Adipose tissue (tissue), 3 donors: ENCODE measurements at regions not wholly inside any gene's neighbourhood (a gene's known extent, or its start where the extent isn't known, plus 50 kb on each side); places are given as distances from the start of the nearest gene placed in this dataset.

Experiments
- H3K27ac ChIP-seq: one replicate; pipeline ENCODE4 v1.5.1; 2013; ENCODE audit warnings: low read depth, low read length
- WGBS, 3 donors: extraction: QIAGEN DNeasy Blood & Tissue Kit; methylation state at CpG; one replicate each; pipeline ENCODE4 v1.1.7; 2013; 5-methylcytosine and 5-hydroxymethylcytosine counted together
- donor health status: healthy with polysubstance abuse.
- donor health status: Bipolar disorder and iron deficiency.
- donor health status: healthy.

DNA sequence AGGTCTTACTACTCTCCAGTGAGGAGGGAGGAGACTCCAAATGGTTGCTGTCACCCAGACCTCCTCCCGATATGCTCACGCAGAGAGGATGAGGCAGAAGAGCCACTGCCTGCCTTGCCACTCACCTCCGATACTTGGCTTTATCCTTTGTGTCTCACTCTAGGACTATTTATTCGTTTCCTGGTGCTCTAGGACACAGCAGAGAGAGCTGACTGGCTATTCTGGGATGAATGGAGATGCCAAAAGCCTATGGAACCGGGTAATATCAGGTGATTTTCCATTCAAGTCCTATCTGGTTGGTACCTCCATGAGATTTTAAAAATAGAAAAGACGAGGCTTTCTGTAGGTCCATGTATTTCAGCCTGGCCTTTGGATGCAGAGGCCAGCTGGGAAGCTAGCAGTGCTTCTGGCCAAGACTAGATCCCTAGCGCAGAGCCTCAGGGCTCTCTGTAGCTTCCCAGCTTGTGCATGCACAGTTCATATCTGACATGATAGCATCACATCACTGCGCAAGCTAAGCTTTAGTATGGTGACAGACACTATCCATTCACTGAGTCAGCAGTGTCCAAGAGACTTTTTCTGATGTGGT, 239.0 kb upstream of the ANKRD30A start:
- no peak overlapping the region for H3K27ac ChIP-seq
- 73 to 87% (median 86%) methylated on average over 8 of the region's 8 CpGs for WGBS, 3 donors

DNA sequence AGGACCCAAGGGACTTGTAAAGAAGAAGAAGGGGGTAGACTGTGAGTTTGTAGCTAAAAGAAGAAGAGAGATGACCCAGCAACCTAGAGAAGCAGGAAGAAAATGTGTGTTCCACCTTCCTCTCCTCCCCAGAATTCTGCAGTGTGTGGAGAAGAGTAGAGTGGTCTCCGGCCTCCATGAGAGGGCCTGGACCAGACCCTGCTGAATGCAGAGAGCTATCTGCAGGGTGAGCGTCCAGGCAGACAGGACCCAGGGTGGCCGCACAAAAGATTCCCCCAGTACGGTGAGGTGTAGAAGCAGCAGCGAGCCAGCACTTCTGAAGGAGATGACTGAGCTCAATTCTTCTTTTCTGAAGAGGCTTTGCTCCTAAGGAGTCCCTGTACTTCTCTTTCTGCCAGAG, 239.7 kb upstream of the ANKRD30A start:
- 74 to 88% (median 85%) methylated on average over 5 of the region's 5 CpGs for WGBS, 3 donors
- no peak overlapping the region for H3K27ac ChIP-seq

DNA sequence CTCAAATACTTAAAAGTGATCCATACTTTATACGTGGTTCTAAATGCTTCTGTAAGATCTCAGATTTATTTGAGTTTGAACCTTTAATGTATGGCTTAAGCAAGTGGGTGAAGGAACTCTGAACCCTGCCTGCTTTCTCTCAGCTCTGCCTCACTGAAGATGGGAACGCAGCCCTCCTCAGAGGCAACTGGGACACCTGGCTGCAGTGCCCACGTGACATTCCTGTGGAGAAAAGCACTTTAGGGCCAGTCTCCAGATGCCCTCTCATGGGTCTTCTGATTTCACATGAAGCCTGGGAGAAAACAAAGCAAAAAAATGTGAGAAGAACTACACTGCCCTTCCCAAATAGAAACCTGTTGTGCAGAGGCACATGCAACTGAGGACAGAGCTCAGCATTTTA, 242.6 kb upstream of the ANKRD30A start:
- 60 to 73% (median 69%) methylated on average over 3 of the region's 3 CpGs for WGBS, 3 donors

DNA sequence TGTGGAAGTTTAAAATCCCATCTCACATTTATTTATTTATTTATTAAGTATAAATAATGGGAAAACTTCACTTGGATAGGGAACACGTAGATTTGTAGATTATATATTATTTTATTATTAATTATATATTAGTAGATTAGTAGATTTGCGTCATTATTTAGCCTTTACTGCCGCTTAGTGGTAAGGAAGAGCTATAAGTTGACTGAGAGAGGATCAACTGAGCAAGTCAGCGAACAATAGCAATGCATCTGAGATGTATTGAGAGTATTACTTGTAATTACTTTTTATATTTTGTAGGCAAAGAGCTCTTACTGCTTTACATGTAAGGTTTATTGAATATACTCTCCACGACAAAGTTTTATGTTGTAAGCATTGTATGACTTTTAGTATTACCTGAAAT, 244.5 kb upstream of the ANKRD30A start:
- WGBS, 3 donors = 5 to 11% (median 9%) methylated on average over 5 of the region's 5 CpGs
- H3K27ac ChIP-seq = no peak overlapping the region

More for the DNA sequence above, 242.6 kb upstream of the ANKRD30A start:
- H3K27ac ChIP-seq = no peak overlapping the region

DNA sequence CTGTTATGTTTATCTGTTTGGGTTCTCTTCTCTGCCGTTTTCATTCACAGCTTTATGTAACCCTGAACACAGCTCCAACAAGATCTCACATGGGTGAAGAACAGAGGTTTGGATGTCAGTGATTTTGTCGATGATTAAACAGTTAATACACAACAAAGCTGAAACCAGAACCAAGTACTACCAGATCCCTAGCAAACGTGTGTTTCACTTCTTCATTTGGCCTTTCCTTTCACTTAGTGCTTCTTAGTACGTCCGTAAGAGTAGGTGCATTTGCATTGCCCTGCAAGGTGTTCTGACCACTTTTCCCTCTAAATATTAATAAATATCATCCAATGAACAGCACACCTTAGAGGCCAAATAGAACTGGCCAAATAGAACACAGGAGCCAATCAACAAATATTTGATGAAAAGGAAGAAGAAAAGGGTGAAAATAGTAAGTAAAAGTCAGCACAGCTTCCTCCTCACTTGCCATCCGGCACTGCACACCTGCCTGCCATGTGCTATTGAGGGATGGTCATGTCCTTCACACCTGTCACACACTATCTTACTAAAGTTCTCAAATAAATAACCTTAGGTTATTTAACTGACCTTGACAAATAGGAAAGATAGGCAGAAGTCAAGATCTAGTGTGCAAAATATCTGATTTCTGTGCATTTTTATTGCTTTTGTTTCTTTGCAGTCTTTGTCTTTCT, 252.6 kb upstream of the ANKRD30A start:
- WGBS, 3 donors = 62 to 67% (median 66%) methylated on average over 6 of the region's 6 CpGs
- H3K27ac ChIP-seq = no peak overlapping the region

DNA sequence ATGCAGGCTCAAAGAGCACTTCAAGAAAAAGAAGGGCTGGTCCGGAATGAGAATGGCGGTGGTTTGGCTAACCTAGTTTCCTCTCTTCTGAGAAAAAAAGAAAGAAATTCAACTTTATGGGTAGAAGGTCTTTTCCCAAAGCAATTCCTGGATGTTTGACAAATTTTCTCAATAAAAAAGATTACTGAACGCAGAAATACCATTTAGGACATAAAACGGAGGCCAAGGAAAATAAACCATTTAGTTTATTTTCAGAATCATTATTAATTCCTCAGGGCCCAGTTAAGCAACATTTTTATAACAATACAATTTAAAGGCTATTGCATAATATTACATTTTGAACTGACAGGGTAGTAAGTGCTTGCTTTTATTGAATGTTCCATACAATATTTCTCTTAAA, 284.6 kb upstream of the ANKRD30A start:
- H3K27ac ChIP-seq = no peak overlapping the region
- whole genome bisulfite sequencing, 3 donors = 41 to 79% (median 53%) methylated on average over 4 of the region's 4 CpGs

DNA sequence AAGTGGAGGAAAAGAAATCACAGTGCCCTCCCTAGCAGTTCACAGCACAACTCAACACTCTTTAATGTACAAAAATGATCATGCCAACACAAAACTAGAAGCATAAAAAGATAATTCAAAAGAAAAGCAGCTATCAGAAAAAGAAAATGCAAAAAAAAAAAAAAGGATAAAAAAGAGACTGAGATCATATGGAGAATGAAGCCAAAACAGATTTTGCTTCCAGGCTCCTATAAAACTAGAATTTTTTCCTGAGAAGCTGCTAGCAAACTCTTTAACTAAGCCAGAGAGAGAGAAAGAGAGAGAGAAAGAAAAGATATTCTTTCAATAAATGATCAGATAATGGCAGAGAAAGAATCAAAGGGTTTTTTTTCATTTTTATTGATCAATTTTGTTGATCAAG, 288.0 kb upstream of the ANKRD30A start:
- H3K27ac ChIP-seq = no peak overlapping the region

DNA sequence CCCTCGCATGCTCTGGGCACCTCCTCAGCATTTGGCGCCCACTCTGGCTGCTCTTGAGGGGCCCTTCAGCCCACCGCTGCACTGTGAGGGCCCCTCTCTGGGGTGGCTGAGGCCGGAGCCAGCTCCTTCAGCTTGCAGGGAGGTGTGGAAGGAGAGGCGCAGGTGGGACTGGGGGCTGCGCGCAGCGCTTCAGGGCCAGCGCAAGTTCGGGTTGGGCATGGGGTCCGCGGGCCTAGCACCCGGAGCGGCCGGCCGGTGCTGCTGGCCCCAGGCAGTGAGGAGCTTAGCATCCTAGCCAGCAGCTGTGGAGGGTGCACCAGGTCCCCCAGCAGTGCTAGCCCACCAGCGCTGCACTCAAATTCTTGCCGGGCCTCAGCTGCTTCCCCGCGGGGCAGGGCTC, 305.6 kb upstream of the ANKRD30A start:
- no peak overlapping the region for H3K27ac ChIP-seq
- WGBS, 3 donors = 91 to 97% (median 96%) methylated on average over 19 to 20 of the region's 20 CpGs

DNA sequence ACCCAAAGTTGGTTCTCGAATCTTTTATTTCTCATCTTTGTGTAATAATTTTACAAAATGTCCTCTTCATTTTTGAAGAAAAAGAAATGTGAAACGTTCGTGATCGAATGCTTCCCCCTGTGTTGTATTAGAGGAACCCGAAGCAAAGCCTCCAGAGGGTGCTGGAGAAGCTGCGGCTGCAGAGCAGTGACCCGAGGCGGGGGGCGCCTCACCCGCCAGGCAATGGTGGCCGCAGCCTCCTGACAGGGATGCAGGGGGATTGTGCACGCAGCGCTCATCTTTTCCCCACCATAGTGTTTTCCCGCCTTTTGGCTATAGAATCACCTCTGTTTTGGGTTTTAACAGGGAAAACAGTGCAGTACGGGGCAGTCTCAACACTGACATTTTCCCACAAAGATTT, 307.5 kb upstream of the ANKRD30A start:
- WGBS, 3 donors = 83 to 89% (median 86%) methylated on average over 15 of the region's 15 CpGs

DNA sequence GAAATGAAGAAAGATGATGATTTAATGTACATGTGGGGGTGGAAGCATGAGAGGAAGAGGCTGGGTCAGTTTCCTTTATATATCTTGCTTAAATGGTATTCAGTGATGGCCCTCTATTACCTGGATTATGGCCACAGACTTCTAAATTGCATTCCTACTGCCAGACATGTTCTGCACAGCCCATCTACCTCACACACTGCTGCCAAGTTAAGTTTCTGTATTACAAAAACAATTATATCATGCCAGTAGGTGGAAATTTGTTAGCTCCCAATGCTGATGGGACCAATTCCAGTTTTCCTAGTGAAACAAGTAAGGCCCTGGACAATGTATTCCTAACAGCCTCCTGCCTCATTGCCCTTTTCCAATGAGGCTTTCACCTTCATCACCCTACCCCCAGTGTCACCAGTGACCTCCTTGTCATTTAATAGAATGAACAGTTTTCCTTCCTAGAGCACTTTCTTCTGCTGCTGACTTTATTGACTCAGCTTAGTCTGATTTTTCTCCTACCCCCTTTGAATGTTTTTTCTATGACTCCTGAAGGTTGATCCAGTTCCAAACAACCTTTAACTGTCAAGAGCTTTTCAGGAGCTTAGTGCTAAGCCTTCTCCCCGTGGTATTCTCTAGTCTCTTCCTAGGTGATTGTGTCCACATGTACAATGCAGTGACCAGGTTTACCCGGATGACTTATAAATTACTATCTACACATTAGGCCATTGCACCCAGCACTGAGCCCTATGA, 316.6 kb upstream of the ANKRD30A start:
- H3K27ac ChIP-seq = no peak overlapping the region
- WGBS, 3 donors = 60 to 81% (median 74%) methylated on average over 2 of the region's 2 CpGs

More for the DNA sequence above, 307.5 kb upstream of the ANKRD30A start:
- H3K27ac ChIP-seq = no peak overlapping the region

DNA sequence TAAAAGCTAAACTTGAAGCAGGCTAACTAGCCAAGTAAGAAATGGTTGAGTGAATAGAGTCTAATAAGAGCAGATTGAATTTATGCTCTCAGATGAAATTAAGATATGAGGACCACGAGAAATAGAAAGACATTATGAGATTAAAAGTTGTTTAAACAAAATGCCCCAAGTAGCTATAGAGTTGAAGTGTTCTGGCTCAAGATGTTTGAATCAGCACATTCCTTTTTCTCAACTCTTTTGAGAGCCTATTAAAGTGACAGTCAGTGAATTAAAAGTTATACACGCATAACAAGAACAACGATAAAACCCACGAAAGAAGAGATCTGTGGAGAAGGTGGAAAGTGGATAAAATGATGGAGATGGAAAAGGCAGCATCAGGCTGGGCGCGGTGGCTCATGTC, 322.2 kb upstream of the ANKRD30A start:
- no peak overlapping the region for H3K27ac ChIP-seq
- WGBS, 3 donors = 75 to 81% (median 79%) methylated on average over 6 of the region's 6 CpGs

DNA sequence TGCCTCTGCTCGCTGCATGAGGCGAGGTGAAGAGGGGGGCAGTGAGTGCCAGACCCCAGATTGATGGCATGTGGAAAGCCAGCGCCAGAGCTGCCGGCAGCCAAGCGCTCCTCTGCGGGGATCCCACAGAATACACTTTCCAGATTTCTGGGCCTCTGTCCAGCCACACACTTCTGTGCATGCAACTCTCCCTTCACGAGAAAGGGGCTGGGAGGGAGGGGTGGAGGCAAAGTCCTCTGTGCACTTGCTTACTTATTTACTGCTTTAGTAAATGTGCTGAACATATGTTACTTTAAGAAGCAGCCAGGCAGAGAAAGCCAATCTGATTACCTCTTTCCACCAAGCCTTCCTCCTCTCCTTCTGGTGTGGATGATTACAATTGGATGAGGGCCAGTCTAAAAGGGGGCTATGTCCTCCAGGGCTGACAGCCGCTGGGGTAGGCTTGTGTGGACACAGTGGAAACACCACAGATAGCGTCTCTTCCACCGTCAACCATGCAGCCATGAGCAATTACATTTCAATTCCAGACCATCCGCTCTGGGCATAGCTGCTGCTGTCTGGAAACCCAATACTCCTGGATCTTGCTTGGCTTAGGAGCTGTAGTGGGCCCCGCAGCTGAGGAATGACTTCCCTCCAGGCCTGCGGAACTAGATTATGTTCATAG, 322.8 kb upstream of the ANKRD30A start:
- WGBS, 3 donors = 24 to 51% (median 46%) methylated on average over 13 of the region's 13 CpGs

DNA sequence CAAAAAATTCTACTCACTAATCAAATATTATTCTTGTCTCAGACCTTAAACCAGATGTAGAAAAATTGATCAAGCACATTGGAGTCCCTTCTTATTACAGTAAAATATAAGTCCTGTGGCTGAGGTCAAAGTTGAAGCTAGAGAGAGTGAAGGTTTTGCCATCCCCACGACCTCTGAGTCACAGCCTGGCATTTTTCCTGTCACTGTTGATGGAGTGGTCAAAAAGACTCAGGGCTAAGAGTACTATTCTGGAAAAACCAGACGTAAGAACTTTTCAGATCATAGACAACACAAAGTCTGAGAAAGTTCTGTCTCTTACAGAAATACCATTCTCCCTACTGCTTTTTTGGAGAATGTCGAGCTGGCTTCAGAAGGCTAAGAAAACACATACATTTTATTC, 323.7 kb upstream of the ANKRD30A start:
- 60 to 68% (median 68%) methylated on average over 3 of the region's 3 CpGs for WGBS, 3 donors
- no peak overlapping the region for H3K27ac ChIP-seq

More for the DNA sequence above, 322.8 kb upstream of the ANKRD30A start:
- no peak overlapping the region for H3K27ac ChIP-seq

DNA sequence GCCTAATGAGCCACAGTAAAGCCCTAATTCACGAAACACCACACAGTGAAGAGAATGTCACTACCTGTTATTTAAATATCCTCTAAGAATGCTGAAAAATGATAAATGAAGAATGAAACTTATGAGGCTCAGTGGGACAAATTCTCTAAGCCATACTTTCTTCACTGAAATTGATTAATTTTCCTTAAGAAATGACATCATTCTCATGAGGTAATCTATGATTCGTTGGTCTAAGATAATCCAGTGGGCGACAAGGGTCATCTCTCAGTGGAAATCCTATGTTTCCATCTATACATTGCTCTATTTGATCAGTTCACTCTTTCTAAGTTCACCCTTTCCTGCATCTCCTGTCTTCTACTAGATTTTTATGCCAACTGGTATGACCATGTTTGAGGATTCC, 330.4 kb upstream of the ANKRD30A start:
- 66 to 78% (median 70%) methylated on average over 3 of the region's 3 CpGs for WGBS, 3 donors
- no peak overlapping the region for H3K27ac ChIP-seq

DNA sequence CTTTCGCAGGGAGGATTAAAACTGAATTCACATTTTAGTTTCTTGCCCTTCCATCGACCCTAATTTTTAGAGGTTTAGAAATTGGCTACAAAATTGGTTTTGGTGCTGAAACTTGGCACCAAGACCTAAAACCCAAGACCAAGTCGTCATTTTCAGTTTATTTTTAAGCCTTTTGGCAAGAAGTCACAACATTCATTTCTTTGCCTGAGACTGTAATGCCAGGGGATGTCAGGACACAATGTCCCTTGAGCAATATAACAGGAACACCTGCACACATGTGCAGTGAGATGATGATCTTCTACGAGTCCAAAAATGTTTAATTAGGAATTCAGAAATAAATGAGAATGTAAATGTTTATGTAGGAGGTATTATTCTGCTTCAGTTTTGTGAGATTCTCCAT, 335.4 kb upstream of the ANKRD30A start:
- WGBS, 3 donors = 51 to 57% (median 56%) methylated on average over 4 of the region's 4 CpGs
- H3K27ac ChIP-seq = no peak overlapping the region

DNA sequence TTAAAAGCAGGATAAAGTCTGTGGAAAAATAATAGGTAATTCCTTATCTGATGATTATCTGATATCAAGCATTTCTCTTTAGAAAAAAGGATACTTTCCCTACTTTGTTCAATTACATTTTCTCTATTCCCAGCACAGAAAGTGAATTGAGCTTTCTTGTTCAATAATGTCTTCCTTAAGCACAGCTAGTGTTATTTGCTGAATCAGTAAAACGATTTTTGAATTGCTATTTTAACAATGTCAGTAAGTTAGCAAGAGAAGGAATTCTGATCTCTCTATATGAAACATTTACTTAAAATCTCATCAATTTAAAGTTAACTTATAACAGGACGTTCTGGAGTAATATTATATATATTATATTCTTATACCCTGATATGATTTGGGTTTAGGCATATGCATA, 337.2 kb upstream of the ANKRD30A start:
- 64 to 86% (median 74%) methylated on average over 2 of the region's 2 CpGs for WGBS, 3 donors
- H3K27ac ChIP-seq = no peak overlapping the region

DNA sequence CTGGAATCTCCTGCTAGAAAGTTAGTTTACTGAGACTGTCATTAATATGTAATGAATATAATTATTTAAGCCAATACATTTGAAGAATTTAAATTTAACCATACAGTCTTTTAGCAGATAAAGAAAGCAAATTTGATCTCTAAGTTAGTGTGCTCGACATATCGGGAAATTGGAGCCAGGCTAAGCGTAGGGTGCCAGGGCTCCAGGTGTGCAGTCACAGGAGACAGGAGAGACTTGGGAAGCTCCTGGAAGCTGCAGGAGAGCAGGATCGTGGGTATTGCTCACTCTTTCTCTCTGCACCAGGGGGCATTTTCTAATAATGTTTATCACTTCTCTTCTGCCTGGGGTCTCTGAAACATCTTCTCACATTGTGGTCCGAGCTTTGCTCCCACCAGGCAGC, 342.0 kb upstream of the ANKRD30A start:
- 59 to 90% (median 83%) methylated on average over 5 of the region's 5 CpGs for WGBS, 3 donors

DNA sequence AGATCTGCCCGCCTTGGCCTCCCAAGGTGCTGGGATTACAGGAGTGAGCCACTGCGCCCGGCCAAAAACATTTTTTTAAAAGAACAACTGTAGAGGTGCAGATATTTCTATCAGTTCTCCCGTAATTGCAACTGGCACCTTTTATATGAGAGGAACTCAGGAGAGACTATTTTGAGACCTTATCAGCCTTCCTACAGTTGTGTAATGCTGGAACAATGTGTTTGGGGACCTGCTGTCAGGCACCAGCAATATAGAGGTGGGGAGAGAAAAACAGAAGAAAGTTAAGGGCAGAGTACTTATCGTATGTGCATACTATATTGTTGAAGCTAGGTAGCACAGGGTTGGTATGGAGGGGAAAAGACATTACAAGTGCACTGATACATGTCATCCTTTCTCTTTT, 343.8 kb upstream of the ANKRD30A start:
- WGBS, 3 donors = 68 to 69% (median 68%) methylated on average over 5 of the region's 5 CpGs
- H3K27ac ChIP-seq = no peak overlapping the region

More for the DNA sequence above, 342.0 kb upstream of the ANKRD30A start:
- no peak overlapping the region for H3K27ac ChIP-seq

DNA sequence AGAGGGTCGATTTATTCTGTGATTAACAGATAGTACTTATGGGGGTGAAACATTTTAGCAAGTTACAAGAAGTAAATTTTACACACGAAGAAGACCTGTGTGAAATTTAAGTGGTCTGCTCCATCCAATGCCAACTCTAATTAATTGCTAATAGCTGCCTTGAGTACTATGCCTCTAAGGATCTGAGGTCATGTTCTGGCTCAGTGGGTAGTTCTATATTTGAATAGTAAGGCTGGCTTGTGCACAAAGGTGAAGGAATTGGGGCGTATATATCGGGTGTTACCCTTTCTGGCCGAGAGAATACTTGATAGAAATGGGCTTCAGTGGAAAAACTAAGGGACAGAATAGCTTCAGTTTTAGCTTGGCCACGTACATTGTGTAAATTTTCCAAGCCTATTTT, 345.2 kb upstream of the ANKRD30A start:
- WGBS, 3 donors = 64 to 78% (median 74%) methylated on average over 6 of the region's 6 CpGs
- H3K27ac ChIP-seq = no peak overlapping the region
